HCT116 (cell line): ENCODE measurements at regions not wholly inside any gene's neighbourhood (a gene's known extent, or its start where the extent isn't known, plus 50 kb on each side); places are given as distances from the start of the nearest gene placed in this dataset.

ENCODE experiments used
- ATAC-seq: fragments of 200-7000 bp; cut with Tn5 transposase; 2 replicates; pipeline ENCODE4 v1.9.1; 2020; ENCODE audit warnings: mild to moderate bottlenecking, moderate library complexity
- BruUV-seq: library from RNA; stranded (reverse); fragments of 400-500 nt; replicated peaks from 2 replicates; lab custom pipeline; 2021; lab: Mats Ljungman, UMichigan
- CTCF ChIA-PET: fragments of 300-600 bp; sonication (Branson Sonifier 250); formaldehyde crosslinking; loops from one replicate; lab custom pipeline; 2021; ENCODE audit warnings: antibody characterized with exemption; lab: Charles Lee
- POLR2A ChIA-PET: fragments of 300-600, 350-600 bp; sonication (Branson Sonifier 250); formaldehyde crosslinking; loops from one replicate; lab custom pipeline; 2021; ENCODE audit warnings: antibody characterized with exemption; lab: Charles Lee
- RAD21 ChIA-PET, 2 experiments: fragments of 300-600 bp; sonication (Branson Sonifier 250); formaldehyde crosslinking; loops; one replicate each; lab custom pipeline; 2023; ENCODE audit warnings: low total read pairs in 2 of 2; ENCODE audit not compliant: uncharacterized antibody in 2 of 2, unreplicated experiment in 2 of 2, low non-redundant PET in 1 of 2; lab: Charles Lee
- DNase-seq: peaks from one replicate; pipeline ENCODE4 v3.0.0-alpha.2; 2010; ENCODE audit warnings: low read depth, low spot score
- H2AFZ ChIP-seq: fragments of 200-600 bp; shearing (Covaris generic), sonication (generic); 2 replicates; pipeline ENCODE4 v1.6.1; 2017; ENCODE audit warnings: low read depth, mixed run types, mixed read lengths, antibody characterized with exemption, low read length; ENCODE audit not compliant: poor library complexity, severe bottlenecking
- H3K27ac ChIP-seq: 2 replicates; pipeline ENCODE4 v1.5.1; 2012; ENCODE audit warnings: low read depth, low read length
- H3K27me3 ChIP-seq: fragments of 200-600 bp; sonication (generic); 2 replicates; pipeline ENCODE4 v1.6.1; 2016; ENCODE audit warnings: mixed run types, low read length, mixed read lengths; ENCODE audit not compliant: insufficient read depth
- H3K36me3 ChIP-seq, 2 experiments: fragments of 200-500 bp in 1 of 2; fragments of 200-600 bp in 1 of 2; sonication (Bioruptor generic) in 1 of 2; sonication (generic) in 1 of 2; 2 replicates each; pipeline versions ENCODE4 v1.5.1 to v1.6.1; 2014 to 2016; ENCODE audit warnings: low read length in 2 of 2, inconsistent platforms in 1 of 2, mixed read lengths in 1 of 2, mixed run types in 1 of 2; ENCODE audit not compliant: insufficient read depth in 2 of 2, control insufficient read depth in 1 of 2
- H3K4me1 ChIP-seq, 2 experiments: fragments of 200-600 bp in 1 of 2; sonication (generic) in 1 of 2; 2 replicates each; pipeline versions ENCODE4 v1.5.1 to v1.6.1; 2012 to 2017; ENCODE audit warnings: low read length in 2 of 2, inconsistent platforms in 1 of 2, mild to moderate bottlenecking in 1 of 2, mixed read lengths in 1 of 2, mixed run types in 1 of 2, moderate library complexity in 1 of 2; ENCODE audit not compliant: insufficient read depth in 2 of 2, control insufficient read depth in 1 of 2
- H3K4me2 ChIP-seq: fragments of 200-600 bp; sonication (generic); 2 replicates; pipeline ENCODE4 v1.6.1; 2017; ENCODE audit warnings: mixed run types, low read length, mixed read lengths
- H3K4me3 ChIP-seq, 2 experiments: fragments of 200-600 bp in 1 of 2; sonication (generic) in 1 of 2; replicated peaks in 1 of 2; 2 replicates each; pipeline ENCODE4 v1.5.1; 2011 to 2016; ENCODE audit warnings: low read length in 2 of 2, control low read depth in 1 of 2, low read depth in 1 of 2, mild to moderate bottlenecking in 1 of 2, mixed read lengths in 1 of 2, mixed run types in 1 of 2
- H3K79me2 ChIP-seq: fragments of 200-600 bp; sonication (generic); 2 replicates; pipeline ENCODE4 v1.6.1; 2017; ENCODE audit warnings: mild to moderate bottlenecking, mixed run types, low read length, moderate library complexity, mixed read lengths; ENCODE audit not compliant: insufficient read depth
- H3K9ac ChIP-seq: fragments of 200-600 bp; sonication (generic); 2 replicates; pipeline ENCODE4 v1.6.1; 2016; ENCODE audit warnings: low read length, mixed read lengths
- H3K9me2 ChIP-seq: fragments of 200-600 bp; sonication (generic), shearing (Covaris generic); 2 replicates; pipeline ENCODE4 v1.6.1; 2017; ENCODE audit warnings: mixed run types, mild to moderate bottlenecking, moderate library complexity; ENCODE audit not compliant: insufficient read depth
- H3K9me3 ChIP-seq, 2 experiments: fragments of 200-500 bp in 1 of 2; fragments of 200-600 bp in 1 of 2; sonication (Bioruptor generic) in 1 of 2; sonication (generic) in 1 of 2; 2 replicates each; pipeline ENCODE4 v1.6.1; 2014 to 2017; ENCODE audit warnings: low read length in 2 of 2, mixed read lengths in 2 of 2, inconsistent platforms in 1 of 2, low read depth in 1 of 2, mild to moderate bottlenecking in 1 of 2, mixed run types in 1 of 2, moderate library complexity in 1 of 2; ENCODE audit not compliant: control insufficient read depth in 1 of 2, insufficient read depth in 1 of 2
- H4K20me1 ChIP-seq: fragments of 200-600 bp; sonication (generic), shearing (Covaris generic); 2 replicates; pipeline ENCODE4 v1.6.1; 2017; ENCODE audit warnings: mixed run types, mild to moderate bottlenecking, moderate library complexity; ENCODE audit not compliant: insufficient read depth
- CBX3 ChIP-seq: IDR thresholded peaks from 2 replicates; pipeline ENCODE4 v1.6.1; 2012; ENCODE audit warnings: low read depth
- CEBPB ChIP-seq: IDR thresholded peaks from 2 replicates; pipeline ENCODE4 v1.6.1; 2012; ENCODE audit warnings: low read depth
- CTCF ChIP-seq, 3 experiments: fragments of 200-600 bp in 1 of 3; sonication (generic) in 1 of 3; IDR thresholded peaks in 2 of 3; conservative IDR thresholded peaks in 1 of 3; 2 replicates each; pipeline ENCODE4 v1.5.1; 2012 to 2017; ENCODE audit warnings: low read depth in 2 of 3, low read length in 2 of 3, antibody characterized with exemption in 1 of 3, borderline replicate concordance in 1 of 3, control low read depth in 1 of 3, mild to moderate bottlenecking in 1 of 3, mixed read lengths in 1 of 3, mixed run types in 1 of 3, moderate library complexity in 1 of 3; ENCODE audit not compliant: insufficient read depth in 1 of 3
- EGR1 ChIP-seq: IDR thresholded peaks from 2 replicates; pipeline ENCODE4 v1.6.1; 2012; ENCODE audit warnings: low read depth
- ELF1 ChIP-seq: IDR thresholded peaks from 2 replicates; pipeline ENCODE4 v1.6.1; 2012; ENCODE audit warnings: low read depth, borderline replicate concordance
- EZH2phosphoT487 ChIP-seq: fragments of 200-600 bp; IDR thresholded peaks from 2 replicates; pipeline ENCODE4 v1.6.1; 2018; ENCODE audit warnings: antibody characterized with exemption, borderline replicate concordance
- FOSL1 ChIP-seq: IDR thresholded peaks from 2 replicates; pipeline ENCODE4 v1.6.1; 2012; ENCODE audit warnings: low read depth
- JUND ChIP-seq: IDR thresholded peaks from 2 replicates; pipeline ENCODE4 v1.6.1; 2012
- POLR2A ChIP-seq: IDR thresholded peaks from 2 replicates; pipeline ENCODE4 v1.7.0; 2011; ENCODE audit warnings: borderline replicate concordance; ENCODE audit not compliant: insufficient read depth, insufficient read length; ENCODE audit errors: extremely low read depth
- POLR2AphosphoS5 ChIP-seq: IDR thresholded peaks from 2 replicates; pipeline ENCODE4 v1.6.1; 2011; ENCODE audit warnings: mild to moderate bottlenecking, low read depth, low read length, moderate library complexity
- RAD21 ChIP-seq: IDR thresholded peaks from 2 replicates; pipeline ENCODE4 v1.6.1; 2012; ENCODE audit warnings: low read depth, mild to moderate bottlenecking
- REST ChIP-seq: IDR thresholded peaks from 2 replicates; pipeline ENCODE4 v1.6.1; 2012; ENCODE audit warnings: low read depth
- SP1 ChIP-seq: IDR thresholded peaks from 2 replicates; pipeline ENCODE4 v1.6.1; 2012; ENCODE audit warnings: low read depth
- SRF ChIP-seq: IDR thresholded peaks from 2 replicates; pipeline ENCODE4 v1.6.1; 2012; ENCODE audit warnings: low read depth
- YY1 ChIP-seq: IDR thresholded peaks from 2 replicates; pipeline ENCODE4 v1.6.1; 2011; ENCODE audit warnings: low read length, low read depth, moderate library complexity, mild to moderate bottlenecking; ENCODE audit not compliant: insufficient replicate concordance; ENCODE audit errors: extremely low read depth
- ZFX ChIP-seq: fragments of 450-650 bp; IDR thresholded peaks from 2 replicates; pipeline ENCODE4 v1.6.1; 2017
- ZNF274 ChIP-seq: fragments of 200-500 bp; sonication (Bioruptor generic); IDR thresholded peaks from 2 replicates; pipeline ENCODE4 v1.6.1; 2014; ENCODE audit warnings: mild to moderate bottlenecking, low read depth, low read length, inconsistent platforms
- intact Hi-C: fragments of 100-400 bp; cut with micrococcal nuclease; formaldehyde crosslinking; loops from 2 replicates; pipeline ENCODE4 v1.10.0; 2022
- TF ChIP-seq, protein P1 (sequence below): IDR thresholded peaks from 2 replicates; pipeline ENCODE4 v1.6.1; 2011; ENCODE audit warnings: mild to moderate bottlenecking, low read length, moderate library complexity; ENCODE audit not compliant: insufficient replicate concordance; ENCODE audit errors: extremely low read depth

DNA sequence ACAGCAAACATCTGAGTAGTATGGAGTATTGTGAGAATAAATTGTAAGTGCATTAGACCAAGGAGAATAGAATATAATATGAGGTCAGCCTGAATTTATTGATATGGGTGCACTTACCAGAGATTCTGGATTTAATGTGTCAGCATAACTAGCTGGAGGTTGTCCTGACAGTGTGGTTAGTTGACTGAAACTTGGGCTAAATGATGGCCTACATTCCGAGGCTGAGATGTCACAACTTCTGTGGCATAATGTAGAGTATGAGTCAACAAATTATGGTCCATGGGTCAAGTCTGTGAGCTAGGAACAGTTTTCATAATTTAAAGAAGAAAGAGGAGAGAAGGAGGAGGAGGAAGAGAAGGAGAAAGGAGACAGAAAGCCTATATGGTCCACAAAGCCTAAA, 127.6 kb downstream of the QPCT start (continued):
- TF ChIP-seq EGR1 (no peak), FOSL1 (no peak), EZH2phosphoT487 (no peak), JUND (no peak)

GRCh38 chr2:37472959-37473358, 128.5 kb downstream of the QPCT start:
- RAD21 ChIA-PET = no interaction called here
- Histone ChIP-seq H3K4me3 (no peak overlapping the region), H2AFZ (no peak overlapping the region), H3K79me2 (no peaks in the 10 kb centered on the region), H4K20me1 (no peaks in the 10 kb centered on the region), H3K9ac (no peak overlapping the region), H3K9me3 (no peaks in the 10 kb centered on the region), H3K4me2 (no peak overlapping the region), H3K36me3 (no peaks in the 10 kb centered on the region), H3K9me2 (no peaks in the 10 kb centered on the region), H3K27ac (no peak overlapping the region), H3K27me3 (no peaks in the 10 kb centered on the region), H3K4me1 (0 out of 4 replicates have a peak, but pooled peaks cover 0 to 3% of the 10 kb centered on the region in 2 experiments)
- BruUV-seq = no TSS peak
- TF ChIP-seq JUND (no peak), CTCF (IDR thresholded peaks at IDR 0.05 in 2 of 3, conservative IDR thresholded peaks at IDR 0.05 in 1 of 3; ENCODE audit: borderline replicate concordance in 1 of 3, insufficient read depth in 1 of 3, low read depth in 2 of 3, low read length in 2 of 3) (no peak), REST (no peak), ELF1 (no peak), RAD21 (no peak), CBX3 (no peak), ZFX (no peak), SRF (no peak), YY1 (no peak), POLR2AphosphoS5 (no peak), POLR2A (no peak), ZNF274 (no peak), EZH2phosphoT487 (no peak), CEBPB (no peak), EGR1 (no peak), FOSL1 (no peak), SP1 (no peak)
- TF ChIP-seq, protein P1, sequence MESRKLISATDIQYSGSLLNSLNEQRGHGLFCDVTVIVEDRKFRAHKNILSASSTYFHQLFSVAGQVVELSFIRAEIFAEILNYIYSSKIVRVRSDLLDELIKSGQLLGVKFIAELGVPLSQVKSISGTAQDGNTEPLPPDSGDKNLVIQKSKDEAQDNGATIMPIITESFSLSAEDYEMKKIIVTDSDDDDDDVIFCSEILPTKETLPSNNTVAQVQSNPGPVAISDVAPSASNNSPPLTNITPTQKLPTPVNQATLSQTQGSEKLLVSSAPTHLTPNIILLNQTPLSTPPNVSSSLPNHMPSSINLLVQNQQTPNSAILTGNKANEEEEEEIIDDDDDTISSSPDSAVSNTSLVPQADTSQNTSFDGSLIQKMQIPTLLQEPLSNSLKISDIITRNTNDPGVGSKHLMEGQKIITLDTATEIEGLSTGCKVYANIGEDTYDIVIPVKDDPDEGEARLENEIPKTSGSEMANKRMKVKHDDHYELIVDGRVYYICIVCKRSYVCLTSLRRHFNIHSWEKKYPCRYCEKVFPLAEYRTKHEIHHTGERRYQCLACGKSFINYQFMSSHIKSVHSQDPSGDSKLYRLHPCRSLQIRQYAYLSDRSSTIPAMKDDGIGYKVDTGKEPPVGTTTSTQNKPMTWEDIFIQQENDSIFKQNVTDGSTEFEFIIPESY = no peak
- CTCF ChIA-PET = no interaction called here
- ATAC-seq = no peak
- POLR2A ChIA-PET = no interaction called here
- intact Hi-C loops = no loop called here
- no peak for DNase-seq
